SK-N-SH (cell line): ENCODE measurements at regions not wholly inside any gene's neighbourhood (a gene's known extent, or its start where the extent isn't known, plus 50 kb on each side); places are given as distances from the start of the nearest gene placed in this dataset.

Source experiments
- ELF1 ChIP-seq: IDR thresholded peaks from 2 replicates; pipeline ENCODE4 v1.4.0; 2012
- EP300 ChIP-seq, 2 experiments: IDR thresholded peaks; 2 replicates each; pipeline versions ENCODE4 v1.4.0 to v1.6.1; 2012; ENCODE audit warnings: borderline replicate concordance in 1 of 2, low read depth in 1 of 2, low read length in 1 of 2
- EZH2phosphoT487 ChIP-seq: fragments of 200-600 bp; sonication (generic); IDR thresholded peaks from 2 replicates; pipeline ENCODE4 v1.6.1; 2017; ENCODE audit warnings: low read depth, mixed run types, mild to moderate bottlenecking, antibody characterized with exemption, moderate library complexity, borderline replicate concordance
- MAX ChIP-seq: IDR thresholded peaks from 2 replicates; pipeline ENCODE4 v1.4.0; 2012; ENCODE audit warnings: low read depth
- POLR2AphosphoS5 ChIP-seq: IDR thresholded peaks from 2 replicates; pipeline ENCODE4 v1.6.1; 2012; ENCODE audit warnings: low read depth, low read length
- RCOR1 ChIP-seq: fragments of 150-350 bp; IDR thresholded peaks from 2 replicates; pipeline ENCODE4 v1.6.1; 2017; ENCODE audit warnings: antibody characterized with exemption, low read length
- RXRA ChIP-seq: IDR thresholded peaks from 2 replicates; pipeline ENCODE4 v1.4.0; 2012; ENCODE audit warnings: low read depth, mild to moderate bottlenecking, borderline replicate concordance
- SIN3A ChIP-seq: IDR thresholded peaks from 2 replicates; pipeline ENCODE4 v1.6.1; 2012; ENCODE audit warnings: low read depth, mild to moderate bottlenecking, low read length, moderate library complexity, borderline replicate concordance
- ZBTB33 ChIP-seq: IDR thresholded peaks from 2 replicates; pipeline ENCODE4 v1.4.0; 2012; ENCODE audit warnings: low read depth, borderline replicate concordance
- TF ChIP-seq, protein P1 (sequence below): fragments of 200-600 bp; sonication (generic); IDR thresholded peaks from 2 replicates; pipeline ENCODE4 v1.6.1; 2017; ENCODE audit warnings: antibody characterized with exemption, mild to moderate bottlenecking, moderate library complexity
- TF ChIP-seq, protein P2 (sequence below): fragments of 150-350 bp; IDR thresholded peaks from 2 replicates; pipeline ENCODE4 v1.6.1; 2017; ENCODE audit warnings: antibody characterized with exemption, low read length, low read depth, borderline replicate concordance
- TF ChIP-seq, protein P3 (sequence below): IDR thresholded peaks from 2 replicates; pipeline ENCODE4; 2012

DNA sequence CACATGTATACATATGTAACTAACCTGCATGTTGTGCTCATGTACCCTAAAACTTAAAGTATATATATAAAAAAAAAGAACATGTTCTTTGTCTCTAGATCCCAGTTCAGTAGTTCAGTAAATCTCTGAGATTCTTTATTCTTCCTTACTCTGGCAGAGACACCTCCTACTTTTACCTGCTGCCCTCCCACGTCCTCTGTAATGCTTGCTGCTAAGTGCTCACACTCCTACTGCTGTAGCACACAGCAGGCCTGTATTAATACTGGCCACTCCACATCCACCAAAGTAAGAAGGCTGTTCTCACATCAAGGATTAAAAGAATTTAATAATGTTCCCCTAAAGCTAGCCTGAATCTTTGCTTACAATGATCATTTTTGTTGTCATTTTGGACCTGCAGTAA is 648.4 kb upstream of the EYS start:
- TF ChIP-seq, protein P1, sequence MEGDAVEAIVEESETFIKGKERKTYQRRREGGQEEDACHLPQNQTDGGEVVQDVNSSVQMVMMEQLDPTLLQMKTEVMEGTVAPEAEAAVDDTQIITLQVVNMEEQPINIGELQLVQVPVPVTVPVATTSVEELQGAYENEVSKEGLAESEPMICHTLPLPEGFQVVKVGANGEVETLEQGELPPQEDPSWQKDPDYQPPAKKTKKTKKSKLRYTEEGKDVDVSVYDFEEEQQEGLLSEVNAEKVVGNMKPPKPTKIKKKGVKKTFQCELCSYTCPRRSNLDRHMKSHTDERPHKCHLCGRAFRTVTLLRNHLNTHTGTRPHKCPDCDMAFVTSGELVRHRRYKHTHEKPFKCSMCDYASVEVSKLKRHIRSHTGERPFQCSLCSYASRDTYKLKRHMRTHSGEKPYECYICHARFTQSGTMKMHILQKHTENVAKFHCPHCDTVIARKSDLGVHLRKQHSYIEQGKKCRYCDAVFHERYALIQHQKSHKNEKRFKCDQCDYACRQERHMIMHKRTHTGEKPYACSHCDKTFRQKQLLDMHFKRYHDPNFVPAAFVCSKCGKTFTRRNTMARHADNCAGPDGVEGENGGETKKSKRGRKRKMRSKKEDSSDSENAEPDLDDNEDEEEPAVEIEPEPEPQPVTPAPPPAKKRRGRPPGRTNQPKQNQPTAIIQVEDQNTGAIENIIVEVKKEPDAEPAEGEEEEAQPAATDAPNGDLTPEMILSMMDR, result no peak
- TF ChIP-seq ZBTB33 (no peak), SIN3A (no peak), POLR2AphosphoS5 (no peak), EZH2phosphoT487 (no peak), ELF1 (no peak), MAX (no peak), EP300 (IDR thresholded peaks at IDR 0.05; ENCODE audit: borderline replicate concordance in 1 of 2, low read depth in 1 of 2, low read length in 1 of 2) (no peak), RCOR1 (no peak), RXRA (no peak)
- TF ChIP-seq, protein P2, sequence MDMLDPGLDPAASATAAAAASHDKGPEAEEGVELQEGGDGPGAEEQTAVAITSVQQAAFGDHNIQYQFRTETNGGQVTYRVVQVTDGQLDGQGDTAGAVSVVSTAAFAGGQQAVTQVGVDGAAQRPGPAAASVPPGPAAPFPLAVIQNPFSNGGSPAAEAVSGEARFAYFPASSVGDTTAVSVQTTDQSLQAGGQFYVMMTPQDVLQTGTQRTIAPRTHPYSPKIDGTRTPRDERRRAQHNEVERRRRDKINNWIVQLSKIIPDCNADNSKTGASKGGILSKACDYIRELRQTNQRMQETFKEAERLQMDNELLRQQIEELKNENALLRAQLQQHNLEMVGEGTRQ, result no peak
- TF ChIP-seq, protein P3, sequence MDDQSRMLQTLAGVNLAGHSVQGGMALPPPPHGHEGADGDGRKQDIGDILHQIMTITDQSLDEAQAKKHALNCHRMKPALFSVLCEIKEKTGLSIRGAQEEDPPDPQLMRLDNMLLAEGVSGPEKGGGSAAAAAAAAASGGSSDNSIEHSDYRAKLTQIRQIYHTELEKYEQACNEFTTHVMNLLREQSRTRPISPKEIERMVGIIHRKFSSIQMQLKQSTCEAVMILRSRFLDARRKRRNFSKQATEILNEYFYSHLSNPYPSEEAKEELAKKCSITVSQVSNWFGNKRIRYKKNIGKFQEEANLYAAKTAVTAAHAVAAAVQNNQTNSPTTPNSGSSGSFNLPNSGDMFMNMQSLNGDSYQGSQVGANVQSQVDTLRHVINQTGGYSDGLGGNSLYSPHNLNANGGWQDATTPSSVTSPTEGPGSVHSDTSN, result no peak
